NCI-H748 treated with DMSO at 0.1 percent for 48 hours (cell line): ENCODE measurements at regions not wholly inside any gene's neighbourhood (a gene's known extent, or its start where the extent isn't known, plus 50 kb on each side); places are given as distances from the start of the nearest gene placed in this dataset.

Experiments used
- DNase-seq: peaks from one replicate; lab custom pipeline; 2025; lab: John Stamatoyannopoulos, UW

DNA sequence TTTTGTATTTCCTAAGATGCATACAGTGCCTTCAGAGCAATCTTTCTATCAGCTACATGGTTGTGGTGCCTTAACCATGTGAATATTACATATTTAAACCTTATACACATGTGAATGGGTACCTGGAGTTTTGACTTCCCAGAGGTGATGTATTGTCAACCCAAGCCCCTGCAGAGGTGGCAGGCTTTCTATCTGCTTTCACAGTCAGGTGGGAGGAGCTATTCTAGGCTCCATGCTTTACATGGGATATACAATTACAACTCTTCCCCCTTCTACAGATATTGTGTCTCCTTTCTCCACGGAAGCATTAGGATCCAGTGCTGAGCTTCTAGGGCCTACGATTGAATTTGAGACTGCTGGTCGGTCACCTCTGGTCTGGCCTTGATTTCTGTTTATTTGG, 89.8 kb upstream of the TUT7 start:
- DNase-seq = no peak

DNA sequence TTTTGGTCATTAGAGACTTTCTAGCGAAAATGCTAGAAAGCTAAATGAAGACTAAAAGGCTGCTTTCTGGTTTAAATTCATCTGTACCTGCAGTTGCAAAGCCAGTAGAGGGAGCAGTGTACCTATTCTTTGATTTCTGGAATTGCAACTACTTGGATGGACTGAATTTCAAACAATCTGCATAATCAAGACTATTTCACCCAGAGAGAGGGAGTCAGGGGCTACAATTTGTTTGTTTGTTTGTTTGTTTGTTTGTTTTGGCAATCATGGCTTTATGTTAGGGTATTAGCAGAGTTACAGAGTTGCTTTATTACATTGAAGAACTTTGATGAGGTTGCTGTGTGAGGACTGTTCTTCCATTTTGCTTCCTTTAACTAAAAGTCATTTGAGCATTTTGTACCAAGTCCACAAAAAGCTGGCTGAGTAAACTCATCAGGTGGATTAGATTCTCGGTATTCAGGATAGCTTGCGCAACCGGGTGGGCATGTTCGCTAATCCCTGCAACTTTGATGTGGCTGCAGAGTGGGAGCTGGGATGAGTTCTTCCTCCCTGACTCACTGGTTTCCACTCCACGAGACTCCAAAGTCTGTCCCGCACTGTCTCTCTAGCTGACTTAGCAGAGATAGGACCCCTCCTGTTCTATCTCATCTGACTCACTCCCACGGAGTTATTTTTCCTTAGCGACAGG, 80.0 kb upstream of the TUT7 start:
- peak; percentile 37 for DNase-seq

DNA sequence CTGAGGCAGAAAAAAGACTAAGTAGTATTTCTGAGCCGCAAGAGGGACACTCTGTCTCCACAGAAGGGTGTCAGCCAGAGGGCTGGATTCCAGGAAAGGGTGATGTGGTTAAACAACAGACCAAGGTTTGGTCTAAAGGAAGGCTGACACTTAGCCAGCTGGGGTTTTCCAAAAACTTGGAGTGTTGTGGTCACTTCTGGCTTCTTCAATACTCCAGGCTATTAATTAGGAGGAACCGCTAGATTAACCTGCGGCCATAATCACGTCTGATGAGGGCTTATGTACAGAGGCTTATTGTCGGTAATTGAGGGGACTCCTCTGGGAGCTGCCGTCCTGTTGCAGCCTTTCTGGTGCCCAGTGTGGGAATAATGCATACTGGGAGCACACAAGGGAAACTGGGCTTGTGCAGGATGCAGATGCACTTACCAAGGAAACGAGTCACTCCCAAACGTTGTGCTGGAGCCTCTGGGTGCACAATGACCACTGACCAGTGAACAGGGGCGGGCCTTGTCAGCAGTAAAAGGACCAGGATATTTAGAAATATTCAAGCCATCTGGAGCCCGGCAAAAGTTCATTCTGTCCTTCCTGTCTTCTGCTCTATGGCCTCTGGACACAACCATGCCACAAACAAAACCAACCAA, 70.2 kb upstream of the TUT7 start:
- no peak for DNase-seq

DNA sequence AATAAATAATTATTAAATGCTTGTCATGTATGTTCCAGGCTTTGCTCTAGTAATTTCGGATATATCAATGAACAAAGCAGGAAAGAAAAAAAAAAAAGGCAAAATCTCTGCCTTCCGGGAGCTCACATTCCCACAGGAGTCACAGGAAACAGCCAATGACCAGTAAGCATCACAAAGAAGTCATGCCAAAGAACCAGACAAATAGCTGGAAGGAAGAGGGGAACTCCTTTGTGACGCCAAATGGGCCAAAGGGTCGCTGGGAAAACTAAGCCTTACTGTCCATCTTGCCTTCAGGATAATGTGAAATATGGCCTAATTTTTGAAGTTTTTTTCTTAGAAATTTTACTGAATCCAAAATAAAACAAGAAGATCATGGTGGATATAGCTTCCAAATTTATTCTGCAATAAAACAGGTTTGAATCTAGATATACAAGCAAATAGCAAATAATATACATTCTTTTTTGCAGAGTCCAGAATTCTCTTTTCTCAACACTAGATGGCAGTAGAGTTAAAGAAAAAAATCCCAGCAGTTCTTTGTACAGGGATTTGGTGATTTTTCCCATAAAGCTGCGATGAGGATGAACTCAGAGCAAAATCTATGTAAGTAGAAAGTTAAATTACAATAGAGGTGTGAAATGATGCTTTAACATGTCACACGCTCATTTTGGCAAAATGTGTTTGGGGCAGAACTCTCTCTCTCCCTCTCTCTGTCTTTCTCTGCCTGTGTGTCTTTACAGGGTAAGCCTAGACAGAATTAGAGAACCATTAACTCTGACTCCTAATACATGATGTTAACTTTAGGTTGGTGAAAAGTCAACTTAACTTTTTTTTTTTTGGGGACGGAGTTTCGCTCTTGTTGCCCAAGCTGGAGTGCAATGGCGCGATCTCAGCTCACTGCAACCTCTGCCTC, 60.0 kb upstream of the TUT7 start:
- peak; percentile 49 for DNase-seq

DNA sequence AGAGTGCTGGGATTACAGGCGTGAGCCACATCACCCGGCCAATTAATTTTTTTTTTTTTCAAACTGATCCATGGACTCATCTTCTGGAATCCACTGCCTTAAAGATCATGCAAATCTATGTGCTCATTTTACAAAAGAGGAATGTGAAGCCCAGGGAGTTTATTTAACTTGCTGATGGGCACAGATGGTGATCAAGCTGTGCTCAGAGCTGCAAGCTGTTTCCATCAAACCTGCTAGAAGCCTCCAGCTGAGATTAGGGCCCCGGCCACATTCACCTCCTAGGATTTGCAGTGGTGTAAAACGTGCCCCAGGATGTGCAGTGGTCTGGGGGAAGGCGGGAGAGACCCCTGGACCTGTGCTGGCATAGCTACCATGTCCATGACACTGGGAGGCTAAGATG, 56.1 kb upstream of the TUT7 start:
- DNase-seq = no peak

DNA sequence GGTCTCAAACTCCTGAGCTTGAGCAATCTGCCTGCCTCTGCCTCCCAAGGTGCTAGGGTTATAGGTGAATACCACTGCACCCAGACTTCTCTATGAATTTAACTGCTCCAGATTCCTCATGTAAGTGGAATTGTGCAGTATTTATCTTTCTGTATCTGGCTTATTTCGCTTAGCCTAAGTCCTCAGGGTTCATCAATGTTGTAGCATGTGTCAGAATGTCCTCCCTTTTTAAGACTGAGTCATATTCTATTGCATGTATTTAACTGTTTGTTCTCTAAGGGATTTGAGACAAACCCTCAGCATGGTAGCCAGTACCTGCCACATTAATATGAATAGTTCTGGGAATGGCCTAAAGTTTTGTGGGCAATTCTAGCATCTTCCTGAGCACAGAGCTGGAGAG, 53.9 kb upstream of the TUT7 start:
- DNase-seq = no peak

DNA sequence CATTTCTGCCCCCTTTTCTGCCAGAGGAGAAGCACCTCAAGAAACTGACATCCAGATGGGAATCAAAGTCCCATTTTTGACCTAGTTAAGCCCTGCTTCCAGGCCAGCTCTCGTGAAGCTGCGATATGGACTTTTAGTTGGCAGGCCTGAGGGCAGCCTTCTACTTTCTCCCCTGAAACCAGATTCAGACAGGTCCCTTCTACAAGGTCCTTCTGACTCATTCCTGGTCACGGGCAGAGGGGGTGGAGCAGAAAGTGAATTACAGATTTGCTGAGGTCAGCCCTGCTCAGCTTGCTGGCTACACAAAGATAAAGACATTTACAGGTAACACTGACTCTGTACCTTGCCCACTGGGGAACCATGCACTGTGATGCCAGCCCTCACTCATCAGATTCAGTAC, 52.8 kb upstream of the TUT7 start:
- DNase-seq = no peak

DNA sequence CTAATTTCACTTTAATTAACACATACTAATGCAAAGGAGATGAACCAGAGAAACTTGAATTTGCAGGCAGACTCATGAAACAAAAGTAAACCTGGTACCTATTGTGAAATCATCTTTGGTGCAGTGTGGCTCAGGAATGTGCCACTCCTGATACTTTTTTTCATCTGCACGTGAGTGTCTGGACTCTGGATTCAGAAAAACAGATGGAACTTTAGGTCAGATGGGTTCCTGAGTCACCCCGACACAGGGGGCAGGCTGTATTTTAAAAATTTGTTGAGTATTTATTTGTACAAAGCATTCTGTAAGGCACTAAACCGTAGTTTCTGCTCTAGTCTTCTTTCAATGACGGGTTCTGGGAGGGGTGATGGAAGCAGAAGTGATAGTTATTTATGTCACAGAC, 52.2 kb upstream of the TUT7 start:
- DNase-seq = no peak

DNA sequence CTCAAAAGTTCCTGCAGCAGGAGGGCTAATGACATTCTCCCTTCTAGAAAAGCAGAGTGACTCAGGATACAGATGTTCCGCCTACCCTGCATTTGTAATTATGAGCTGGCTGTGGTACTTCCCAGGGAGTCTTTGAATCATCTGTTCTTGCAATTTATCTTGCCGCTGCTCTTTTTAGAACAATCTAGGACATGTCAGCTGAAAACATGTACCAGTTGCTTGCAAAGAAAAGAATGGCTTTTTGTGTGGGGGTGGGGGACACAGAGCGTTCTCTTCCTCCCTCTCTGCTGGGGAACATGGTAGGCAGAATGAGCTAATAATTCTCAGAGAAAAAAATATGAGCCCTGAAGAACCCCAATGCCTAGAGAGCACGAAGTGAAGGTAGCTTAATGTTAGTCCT, 51.7 kb upstream of the TUT7 start:
- no peak for DNase-seq

DNA sequence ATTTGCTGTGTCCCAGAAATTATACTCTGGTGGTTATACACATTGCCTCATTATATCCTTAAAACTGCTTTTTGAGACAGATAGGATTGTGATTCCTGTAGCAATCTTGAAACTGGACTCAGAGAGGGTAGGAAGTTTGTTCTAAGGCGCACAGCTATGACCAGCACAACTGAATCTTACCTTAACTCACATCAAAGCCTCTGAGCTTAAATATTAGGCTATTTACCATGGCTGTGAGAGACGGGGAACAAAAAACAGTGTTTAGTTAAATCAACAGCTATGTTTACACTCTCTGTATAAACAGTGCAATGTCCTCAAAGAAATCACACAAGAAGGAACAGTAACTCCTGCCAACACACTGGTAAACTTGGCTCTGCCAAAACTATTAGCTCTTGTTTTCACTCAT, 50.9 kb upstream of the TUT7 start:
- no peak for DNase-seq
